HepG2 (cell line): ENCODE measurements at regions not wholly inside any gene's neighbourhood (a gene's known extent, or its start where the extent isn't known, plus 50 kb on each side); places are given as distances from the start of the nearest gene placed in this dataset.
A peak's percentile ranks its signal among the peaks of the same experiment; 100 is the strongest.

Source experiments
- CAMTA2 ChIP-seq: sonication (generic); formaldehyde crosslinking; IDR thresholded peaks from 2 replicates; pipeline ENCODE4 v1.4.0; 2020; ENCODE audit warnings: mild to moderate bottlenecking, missing genetic modification reagents, borderline replicate concordance
- CEBPB ChIP-seq: IDR thresholded peaks from 2 replicates; pipeline ENCODE4 v1.6.1; 2011; ENCODE audit warnings: low read depth, low read length, improper control_type of control experiment, borderline replicate concordance
- EZH2 ChIP-seq: conservative IDR thresholded peaks from 2 replicates; pipeline ENCODE4 v1.6.1; 2012; ENCODE audit warnings: mild to moderate bottlenecking, low read depth, low read length, moderate library complexity
- FLYWCH1 ChIP-seq: sonication (generic); formaldehyde crosslinking; IDR thresholded peaks from 2 replicates; pipeline ENCODE4 v1.8.1; 2023; ENCODE audit warnings: mild to moderate bottlenecking, missing genetic modification reagents
- HOXA9 ChIP-seq: sonication (generic); formaldehyde crosslinking; IDR thresholded peaks from 2 replicates; pipeline ENCODE4 v1.8.1; 2022; ENCODE audit warnings: missing genetic modification reagents, mild to moderate bottlenecking, moderate library complexity, borderline replicate concordance
- KDM2A ChIP-seq: sonication (generic); formaldehyde crosslinking; IDR thresholded peaks from 2 replicates; pipeline ENCODE4 v1.4.0; 2020; ENCODE audit warnings: low read depth, missing genetic modification reagents, borderline replicate concordance
- MNT ChIP-seq: fragments of 450-650 bp; IDR thresholded peaks from 2 replicates; pipeline ENCODE4 v1.6.1; 2016
- PATZ1 ChIP-seq: sonication (generic); formaldehyde crosslinking; IDR thresholded peaks from 2 replicates; pipeline ENCODE4 v1.4.0; 2020; ENCODE audit warnings: missing genetic modification reagents
- PRMT3 ChIP-seq: sonication (generic); formaldehyde crosslinking; IDR thresholded peaks from 2 replicates; pipeline ENCODE4 v1.8.1; 2022; ENCODE audit warnings: low read depth, mild to moderate bottlenecking, moderate library complexity, missing genetic modification reagents, borderline replicate concordance
- RXRB ChIP-seq: IDR thresholded peaks from 2 replicates; pipeline ENCODE4 v1.6.1; 2016; ENCODE audit warnings: borderline replicate concordance, missing genetic modification reagents, missing compliant biosample characterization
- SATB2 ChIP-seq: sonication (generic); formaldehyde crosslinking; IDR thresholded peaks from 2 replicates; pipeline ENCODE4 v1.5.0; 2020; ENCODE audit warnings: missing genetic modification reagents
- TOE1 ChIP-seq: sonication (generic); formaldehyde crosslinking; IDR thresholded peaks from 2 replicates; pipeline ENCODE4 v1.4.0; 2020; ENCODE audit warnings: mild to moderate bottlenecking, missing genetic modification reagents
- ZC3H4 ChIP-seq: sonication (generic); formaldehyde crosslinking; IDR thresholded peaks from 2 replicates; pipeline ENCODE4 v1.4.0; 2020; ENCODE audit warnings: missing genetic modification reagents, borderline replicate concordance
- ZNF142 ChIP-seq: sonication (generic); formaldehyde crosslinking; IDR thresholded peaks from 2 replicates; pipeline ENCODE4 v1.4.0; 2020; ENCODE audit warnings: missing genetic modification reagents
- ZNF350 ChIP-seq: sonication (generic); formaldehyde crosslinking; IDR thresholded peaks from 2 replicates; pipeline ENCODE4 v1.4.0; 2020; ENCODE audit warnings: mild to moderate bottlenecking, low read depth, missing genetic modification reagents, borderline replicate concordance
- ZNF564 ChIP-seq: sonication (generic); formaldehyde crosslinking; IDR thresholded peaks from 2 replicates; pipeline ENCODE4 v1.8.1; 2023; ENCODE audit warnings: mild to moderate bottlenecking, missing genetic modification reagents
- ZNF740 ChIP-seq: sonication (generic); formaldehyde crosslinking; IDR thresholded peaks from 2 replicates; pipeline ENCODE4 v1.4.0; 2020; ENCODE audit warnings: missing genetic modification reagents
- ZNF792 ChIP-seq: IDR thresholded peaks from 2 replicates; pipeline ENCODE4 v1.6.1; 2016

- TF ChIP-seq ZNF142 = 0 out of 2 replicates have a peak, but pooled peaks have one; percentile 78
- peak; percentile 98 for TF ChIP-seq PATZ1
- TF ChIP-seq ZNF350 = peak; percentile 85; the same call in 1 of the 2 replicates
- no peak for TF ChIP-seq HOXA9
- TF ChIP-seq ZNF740 = peak; percentile 82
- TF ChIP-seq PRMT3 (CRISPR knock-in tag) = no peak
- no peak for TF ChIP-seq ZNF564 (CRISPR knock-in tag)
- peak; percentile 97 for TF ChIP-seq RXRB (CRISPR knock-in tag)
- TF ChIP-seq CEBPB = no peak
- no peak for TF ChIP-seq ZC3H4 (CRISPR knock-in tag)
- TF ChIP-seq SATB2 (CRISPR knock-in tag) = 0 out of 2 replicates have a peak, but pooled peaks have one; percentile 21
- no peak for TF ChIP-seq EZH2
- TF ChIP-seq CAMTA2 (CRISPR knock-in tag) = no peak; the same call in 1 of the 2 replicates
- peak; percentile 97 for TF ChIP-seq ZNF792 (CRISPR knock-in tag)
- TF ChIP-seq MNT = peak; percentile 52; the same call in 1 of the 2 replicates
- no peak for TF ChIP-seq FLYWCH1 (CRISPR knock-in tag)
- peak; percentile 77 for TF ChIP-seq KDM2A (CRISPR knock-in tag)
- no peak; the same call in 1 of the 2 replicates for TF ChIP-seq TOE1 (CRISPR knock-in tag)
Measured at GRCh38 chr2:42978175-42978886, 185.9 kb upstream of the HAAO start (continued).
